ENCODE measurements at regions not wholly inside any gene's neighbourhood (a gene's known extent, or its start where the extent isn't known, plus 50 kb on each side); places are given as distances from the start of the nearest gene placed in this dataset.
"Not testable (repeated sequence)": the region's sequence is repeated elsewhere in the genome, so short reads cannot be mapped to it uniquely, and the experiment has no call there.

- ATAC-seq (no peak), DNase-seq (no peak)
- Mint-ChIP-seq H3K4me3 (no peak overlapping the region), H3K27ac (no peak overlapping the region), H3K36me3 (ENCODE audit: low read depth) (no peaks in the 10 kb centered on the region), H3K27me3 (ENCODE audit: low read depth) (no peaks in the 10 kb centered on the region), H3K9me3 (ENCODE audit: insufficient read depth) (no peaks in the 10 kb centered on the region), H3K4me1 (ENCODE audit: low read depth) (no peaks in the 10 kb centered on the region)
- ChIA-PET CTCF (no interaction called here), POLR2A (no interaction called here)
These were observed 180.8 kb upstream of the PHACTR1 start for GRCh38 chr6:12535586-12536314.

DNA sequence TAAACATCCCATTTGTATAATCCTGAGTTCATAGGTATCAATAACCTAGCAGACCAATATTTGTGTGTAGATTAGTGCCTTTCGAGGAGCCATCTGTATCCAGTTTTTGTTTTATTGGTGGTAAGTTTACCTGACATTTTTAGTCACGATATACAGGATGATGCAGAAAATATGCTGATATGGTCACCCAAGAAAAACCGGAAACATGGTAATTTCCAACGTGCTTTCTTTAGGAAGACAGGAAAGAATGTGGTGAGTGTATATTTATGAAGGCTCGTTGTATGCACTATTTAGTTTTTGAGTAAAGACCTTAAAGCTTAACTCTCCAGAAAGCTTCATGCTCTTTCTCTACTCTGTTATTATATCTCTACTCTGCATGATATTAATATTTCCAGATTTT, 180.2 kb upstream of the PHACTR1 start:
- Mint-ChIP-seq H3K9me3 (ENCODE audit: insufficient read depth) (no peaks in the 10 kb centered on the region), H3K36me3 (ENCODE audit: low read depth) (no peaks in the 10 kb centered on the region), H3K27me3 (ENCODE audit: low read depth) (no peaks in the 10 kb centered on the region), H3K27ac (no peak overlapping the region), H3K4me3 (no peak overlapping the region), H3K4me1 (ENCODE audit: low read depth) (no peaks in the 10 kb centered on the region)
- ChIA-PET CTCF (no interaction called here), POLR2A (no interaction called here)
- ATAC-seq (no peak), DNase-seq (no peak)

DNA sequence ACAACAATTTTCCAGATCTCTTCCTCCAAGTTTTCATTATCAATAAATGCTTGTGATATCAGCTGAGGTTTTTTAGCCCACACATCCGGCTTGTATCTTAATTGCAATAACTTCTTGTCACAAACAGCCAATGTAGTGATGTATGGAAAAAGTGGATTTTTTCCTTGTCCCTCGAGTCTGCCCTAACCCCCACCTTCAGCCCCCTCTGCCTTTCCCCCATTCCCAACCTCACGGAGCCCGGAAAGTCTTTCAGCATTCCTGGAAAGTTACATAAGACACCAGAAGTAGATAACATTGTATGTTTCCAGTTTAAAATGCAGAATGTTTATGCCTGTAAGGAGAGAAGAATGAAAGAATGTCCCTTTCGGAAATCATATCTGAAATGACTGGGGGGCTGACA, 179.2 kb upstream of the PHACTR1 start:
- Mint-ChIP-seq H3K4me1 (ENCODE audit: low read depth) (no peaks in the 10 kb centered on the region), H3K27me3 (ENCODE audit: low read depth) (no peaks in the 10 kb centered on the region), H3K36me3 (ENCODE audit: low read depth) (no peaks in the 10 kb centered on the region), H3K4me3 (no peak overlapping the region), H3K27ac (no peak overlapping the region), H3K9me3 (ENCODE audit: insufficient read depth) (no peaks in the 10 kb centered on the region)
- POLR2A ChIA-PET = no interaction called here
- DNase-seq (no peak), ATAC-seq (no peak)
- CTCF ChIA-PET = no interaction called here

GRCh38 chr6:12538881-12539357, 177.6 kb upstream of the PHACTR1 start:
- Mint-ChIP-seq H3K27ac (no peak overlapping the region), H3K9me3 (ENCODE audit: insufficient read depth) (no peaks in the 10 kb centered on the region), H3K27me3 (ENCODE audit: low read depth) (no peaks in the 10 kb centered on the region), H3K4me1 (ENCODE audit: low read depth) (no peaks in the 10 kb centered on the region), H3K36me3 (ENCODE audit: low read depth) (no peaks in the 10 kb centered on the region), H3K4me3 (no peak overlapping the region)
- CTCF ChIA-PET = no interaction called here
- ATAC-seq = no peak
- POLR2A ChIA-PET = no interaction called here
- no peak for DNase-seq

GRCh38 chr6:12542319-12543115, 174.1 kb upstream of the PHACTR1 start:
- H3K36me3 Mint-ChIP-seq (ENCODE audit: low read depth); H3K4me1 Mint-ChIP-seq (ENCODE audit: low read depth); H3K27me3 Mint-ChIP-seq (ENCODE audit: low read depth); CTCF ChIA-PET; H3K27ac Mint-ChIP-seq; H3K4me3 Mint-ChIP-seq; H3K9me3 Mint-ChIP-seq (ENCODE audit: insufficient read depth); DNase-seq; POLR2A ChIA-PET; ATAC-seq: not testable (repeated sequence)

DNA sequence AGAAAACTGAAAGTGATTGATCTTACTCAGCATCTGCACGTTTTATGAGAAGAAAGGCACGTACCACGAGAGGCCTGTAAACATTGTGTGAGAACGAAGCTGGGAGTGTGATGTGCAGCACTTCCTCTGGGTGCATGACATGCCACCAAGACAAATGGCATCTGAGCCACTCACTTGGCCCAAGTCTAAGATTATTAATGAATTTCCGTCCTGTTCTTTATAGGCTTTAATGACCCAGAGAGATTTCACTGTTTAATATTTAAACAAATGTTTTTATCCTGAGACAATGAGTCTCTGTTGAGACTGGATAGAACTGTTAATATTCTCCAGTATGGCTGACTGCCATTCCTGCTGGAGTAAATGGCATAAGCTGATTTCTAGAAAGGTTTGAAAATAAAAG, 172.6 kb upstream of the PHACTR1 start:
- DNase-seq (no peak), ATAC-seq (no peak)
- Mint-ChIP-seq H3K9me3 (ENCODE audit: insufficient read depth) (no peaks in the 10 kb centered on the region), H3K4me3 (no peak overlapping the region), H3K36me3 (ENCODE audit: low read depth) (no peaks in the 10 kb centered on the region), H3K4me1 (ENCODE audit: low read depth) (no peaks in the 10 kb centered on the region), H3K27me3 (ENCODE audit: low read depth) (no peaks in the 10 kb centered on the region), H3K27ac (no peak overlapping the region)
- CTCF ChIA-PET = no interaction called here
- POLR2A ChIA-PET = no interaction called here

- no peak overlapping the region for H3K27ac Mint-ChIP-seq
- POLR2A ChIA-PET = no interaction called here
These were observed 171.6 kb upstream of the PHACTR1 start for GRCh38 chr6:12544821-12545565.

GRCh38 chr6:12545619-12546409, 170.8 kb upstream of the PHACTR1 start:
- POLR2A ChIA-PET = no interaction called here
- no peak overlapping the region for H3K4me3 Mint-ChIP-seq

More at GRCh38 chr6:12544821-12545565, 171.6 kb upstream of the PHACTR1 start:
- Mint-ChIP-seq H3K4me1 (ENCODE audit: low read depth) (no peaks in the 10 kb centered on the region), H3K9me3 (ENCODE audit: insufficient read depth) (no peaks in the 10 kb centered on the region), H3K4me3 (no peak overlapping the region), H3K27me3 (ENCODE audit: low read depth) (no peaks in the 10 kb centered on the region), H3K36me3 (ENCODE audit: low read depth) (no peaks in the 10 kb centered on the region)
- ATAC-seq (no peak), DNase-seq (no peak)
- CTCF ChIA-PET = no interaction called here

DNA sequence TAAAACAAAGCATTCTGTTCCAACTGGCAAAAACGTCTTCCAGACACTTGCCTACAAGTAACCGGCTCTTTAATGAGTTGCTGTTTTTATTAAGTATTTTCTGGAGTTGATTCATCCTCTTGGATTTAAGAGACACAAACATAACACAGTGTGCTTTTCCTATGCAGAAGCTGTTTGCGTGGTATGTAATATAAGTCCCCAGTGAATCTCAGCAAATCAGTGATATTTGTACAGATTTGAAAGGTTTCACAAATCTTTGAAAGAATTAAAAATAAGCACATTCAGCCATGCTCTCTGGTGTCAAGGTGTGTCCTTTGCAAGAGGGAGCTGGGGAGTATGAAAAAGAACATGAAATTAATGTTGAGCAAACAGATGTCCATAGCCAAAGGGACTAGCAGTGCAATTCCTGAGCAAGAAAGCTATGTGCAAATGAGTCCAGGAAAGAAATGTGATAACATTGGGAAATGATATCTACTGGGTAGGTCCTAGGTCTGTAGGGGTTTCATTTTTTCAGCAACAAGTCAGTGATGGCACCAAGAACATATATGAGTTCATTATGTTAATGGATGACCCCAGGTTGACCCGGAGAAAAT, 170.1 kb upstream of the PHACTR1 start:
- ChIA-PET CTCF (no interaction called here), POLR2A (no interaction called here)
- H3K4me3 Mint-ChIP-seq = no peak overlapping the region
- no peaks in the 10 kb centered on the region for H3K36me3 Mint-ChIP-seq (ENCODE audit: low read depth)
- H3K27me3 Mint-ChIP-seq (ENCODE audit: low read depth) = no peaks in the 10 kb centered on the region
- DNase-seq (no peak), ATAC-seq (no peak)
- no peaks in the 10 kb centered on the region for H3K4me1 Mint-ChIP-seq (ENCODE audit: low read depth)
- H3K9me3 Mint-ChIP-seq (ENCODE audit: insufficient read depth) = no peaks in the 10 kb centered on the region
- H3K27ac Mint-ChIP-seq = no peak overlapping the region

More at GRCh38 chr6:12545619-12546409, 170.8 kb upstream of the PHACTR1 start:
- CTCF ChIA-PET = no interaction called here
- no peak overlapping the region for H3K27ac Mint-ChIP-seq
- H3K36me3 Mint-ChIP-seq (ENCODE audit: low read depth) = no peaks in the 10 kb centered on the region
- H3K9me3 Mint-ChIP-seq (ENCODE audit: insufficient read depth) = no peaks in the 10 kb centered on the region
- ATAC-seq (no peak), DNase-seq (no peak)
- H3K4me1 Mint-ChIP-seq (ENCODE audit: low read depth) = no peaks in the 10 kb centered on the region
- H3K27me3 Mint-ChIP-seq (ENCODE audit: low read depth) = no peaks in the 10 kb centered on the region

- no peak overlapping the region for H3K27ac Mint-ChIP-seq
- ATAC-seq (no peak), DNase-seq (no peak)
- no peak overlapping the region for H3K4me3 Mint-ChIP-seq
- no peaks in the 10 kb centered on the region for H3K27me3 Mint-ChIP-seq (ENCODE audit: low read depth)
- no peaks in the 10 kb centered on the region for H3K9me3 Mint-ChIP-seq (ENCODE audit: insufficient read depth)
- CTCF ChIA-PET = no interaction called here
- H3K4me1 Mint-ChIP-seq (ENCODE audit: low read depth) = no peaks in the 10 kb centered on the region
- POLR2A ChIA-PET = no interaction called here
- H3K36me3 Mint-ChIP-seq (ENCODE audit: low read depth) = no peaks in the 10 kb centered on the region
These were observed 168.0 kb upstream of the PHACTR1 start for GRCh38 chr6:12548526-12548925.

DNA sequence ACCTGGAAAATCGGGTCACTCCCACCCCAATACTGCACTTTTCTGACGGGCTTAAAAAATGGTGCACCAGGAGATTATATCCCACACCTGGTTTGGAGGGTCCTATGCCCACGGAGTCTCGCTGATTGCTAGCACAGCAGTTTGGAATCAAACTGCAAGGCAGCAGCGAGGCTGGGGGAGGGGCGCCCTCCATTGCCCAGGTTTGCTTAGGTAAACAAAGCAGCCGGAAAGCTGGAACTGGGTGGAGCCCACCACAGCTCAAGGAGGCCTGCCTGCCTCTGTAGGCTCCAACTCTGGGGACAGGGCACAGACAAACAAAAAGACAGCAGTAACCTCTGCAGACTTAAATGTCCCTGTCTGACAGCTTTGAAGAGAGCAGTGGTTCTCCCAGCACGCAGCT, 167.1 kb upstream of the PHACTR1 start:
- CTCF ChIA-PET; DNase-seq; H3K4me3 Mint-ChIP-seq; H3K9me3 Mint-ChIP-seq (ENCODE audit: insufficient read depth); POLR2A ChIA-PET; H3K36me3 Mint-ChIP-seq (ENCODE audit: low read depth); ATAC-seq; H3K4me1 Mint-ChIP-seq (ENCODE audit: low read depth); H3K27me3 Mint-ChIP-seq (ENCODE audit: low read depth); H3K27ac Mint-ChIP-seq: not testable (repeated sequence)
